Large intestine (tissue), 3 donors: ENCODE measurements at regions not wholly inside any gene's neighbourhood (a gene's known extent, or its start where the extent isn't known, plus 50 kb on each side); places are given as distances from the start of the nearest gene placed in this dataset.

ENCODE experiments used
- DNase-seq, 2 donors: peaks; one replicate each; pipeline versions ENCODE4 v3.0.0 to v3.0.0-alpha.2; 2013
- H3K27ac ChIP-seq: one replicate; pipeline ENCODE4 v1.5.1; 2013; ENCODE audit warnings: low read length
- H3K27me3 ChIP-seq: 2 replicates; pipeline ENCODE4 v1.6.1; 2013; ENCODE audit warnings: low read length; ENCODE audit not compliant: control insufficient read depth, insufficient read depth
- H3K36me3 ChIP-seq: 2 replicates; pipeline ENCODE4 v1.6.1; 2013; ENCODE audit warnings: low read length; ENCODE audit not compliant: control insufficient read depth, insufficient read depth
- H3K4me1 ChIP-seq: one replicate; pipeline ENCODE4 v1.6.1; 2013; ENCODE audit warnings: low read length; ENCODE audit not compliant: control insufficient read depth, insufficient read depth
- H3K4me3 ChIP-seq: one replicate; pipeline ENCODE4 v1.5.1; 2013; ENCODE audit warnings: low read length
- H3K9me3 ChIP-seq: one replicate; pipeline ENCODE4 v1.6.1; 2013; ENCODE audit warnings: mild to moderate bottlenecking, low read depth, low read length, moderate library complexity; ENCODE audit not compliant: control insufficient read depth
- WGBS: methylation state at CpG from one replicate; pipeline ENCODE4 v1.1.5; 2013; ENCODE audit warnings: low lambda C conversion rate; ENCODE audit not compliant: insufficient coverage; 5-methylcytosine and 5-hydroxymethylcytosine counted together

DNA sequence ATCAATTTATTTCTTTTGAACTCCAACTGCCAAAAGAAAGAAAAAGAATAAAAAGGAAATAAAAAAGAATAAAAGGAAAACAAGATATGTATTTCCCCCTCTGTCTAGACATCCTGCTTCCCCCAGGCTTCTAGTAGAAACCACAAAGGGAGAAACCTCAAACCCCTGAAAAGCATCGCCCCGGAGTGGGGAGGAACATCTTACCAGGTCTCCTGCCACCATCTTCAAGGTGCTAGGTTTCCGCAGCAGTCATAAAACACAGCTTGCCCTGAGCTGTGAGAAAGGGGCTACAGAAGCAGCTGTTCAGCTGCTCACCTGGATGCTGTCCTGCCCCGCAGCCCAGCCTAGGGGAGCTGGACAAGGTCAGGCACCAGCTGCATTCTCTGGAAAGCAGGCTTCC, 487.7 kb downstream of the GADD45G start:
- no peaks in the 10 kb centered on the region for H3K36me3 ChIP-seq
- no peak overlapping the region for H3K27ac ChIP-seq
- no peak overlapping the region for H3K4me3 ChIP-seq
- H3K27me3 ChIP-seq = no peaks in the 10 kb centered on the region
- peaks cover 7% of the 10 kb centered on the region for H3K4me1 ChIP-seq
- no peaks in the 10 kb centered on the region for H3K9me3 ChIP-seq
- no peak for DNase-seq
- WGBS = no CpG with 5 or more reads among the region's 4 CpGs

GRCh38 chr9:90095682-90096081, 490.9 kb downstream of the GADD45G start:
- Histone ChIP-seq H3K4me3 (no peak overlapping the region), H3K36me3 (no peaks in the 10 kb centered on the region), H3K27me3 (no peaks in the 10 kb centered on the region), H3K27ac (no peak overlapping the region), H3K4me1 (peaks cover 7% of the 10 kb centered on the region), H3K9me3 (no peaks in the 10 kb centered on the region)
- DNase-seq = peak; percentile 54 to 77
- WGBS = no CpG with 5 or more reads among the region's 11 CpGs

GRCh38 chr9:90097237-90097636, 492.4 kb downstream of the GADD45G start:
- no peak for DNase-seq
- no peaks in the 10 kb centered on the region for H3K36me3 ChIP-seq
- no CpG with 5 or more reads among the region's 7 CpGs for WGBS
- peaks cover 10% of the 10 kb centered on the region for H3K4me1 ChIP-seq
- H3K9me3 ChIP-seq = no peaks in the 10 kb centered on the region
- H3K27ac ChIP-seq = no peak overlapping the region
- no peaks in the 10 kb centered on the region for H3K27me3 ChIP-seq
- H3K4me3 ChIP-seq = no peak overlapping the region

DNA sequence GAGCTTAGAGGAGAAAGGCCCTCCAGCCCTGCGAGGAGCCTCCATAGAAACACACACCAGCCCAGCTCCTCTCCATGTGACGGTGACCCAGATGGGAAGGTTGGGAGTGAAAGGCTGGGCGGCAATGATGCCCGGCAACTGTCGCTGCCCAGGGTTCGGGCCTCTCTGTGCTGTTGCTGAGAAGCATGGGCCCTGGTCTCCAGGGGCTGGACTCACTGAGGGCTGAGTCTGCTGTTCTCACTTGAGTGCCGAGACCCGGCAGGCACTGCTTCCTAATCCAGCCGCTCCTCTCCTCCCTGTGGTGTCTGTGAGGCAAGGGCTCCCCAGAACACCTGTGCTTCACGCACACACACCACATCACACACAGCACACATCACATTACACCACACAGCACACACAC, 493.6 kb downstream of the GADD45G start:
- H3K4me3 ChIP-seq = no peak overlapping the region
- no peaks in the 10 kb centered on the region for H3K27me3 ChIP-seq
- H3K9me3 ChIP-seq = no peaks in the 10 kb centered on the region
- no peak overlapping the region for H3K27ac ChIP-seq
- H3K36me3 ChIP-seq = no peaks in the 10 kb centered on the region
- no CpG with 5 or more reads among the region's 10 CpGs for WGBS
- no peak for DNase-seq
- H3K4me1 ChIP-seq = peaks cover 13% of the 10 kb centered on the region

GRCh38 chr9:90099262-90099963, 494.6 kb downstream of the GADD45G start:
- whole genome bisulfite sequencing = 100% methylated on average over 2 of the region's 9 CpGs
- no peaks in the 10 kb centered on the region for H3K36me3 ChIP-seq
- no peaks in the 10 kb centered on the region for H3K27me3 ChIP-seq
- DNase-seq = peak in 1 of 2 donors; percentile 41
- H3K27ac ChIP-seq = no peak overlapping the region
- H3K9me3 ChIP-seq = no peaks in the 10 kb centered on the region
- no peak overlapping the region for H3K4me3 ChIP-seq
- peaks cover 13% of the 10 kb centered on the region for H3K4me1 ChIP-seq

- H3K9me3 ChIP-seq = no peaks in the 10 kb centered on the region
- DNase-seq = no peak
- H3K36me3 ChIP-seq = no peaks in the 10 kb centered on the region
- peaks cover 13% of the 10 kb centered on the region for H3K4me1 ChIP-seq
- no peaks in the 10 kb centered on the region for H3K27me3 ChIP-seq
- no peak overlapping the region for H3K27ac ChIP-seq
- WGBS = no CpG with 5 or more reads among the region's 3 CpGs
- no peak overlapping the region for H3K4me3 ChIP-seq
Observed at GRCh38 chr9:90100014-90100413, 495.2 kb downstream of the GADD45G start.

GRCh38 chr9:90102292-90102901, 497.6 kb downstream of the GADD45G start:
- Histone ChIP-seq H3K27ac (no peak overlapping the region), H3K27me3 (no peaks in the 10 kb centered on the region), H3K9me3 (no peaks in the 10 kb centered on the region), H3K4me1 (peaks cover 5% of the 10 kb centered on the region), H3K4me3 (no peak overlapping the region), H3K36me3 (no peaks in the 10 kb centered on the region)
- WGBS = no CpG with 5 or more reads among the region's 6 CpGs
- peak; percentile 89 to 93 for DNase-seq

DNA sequence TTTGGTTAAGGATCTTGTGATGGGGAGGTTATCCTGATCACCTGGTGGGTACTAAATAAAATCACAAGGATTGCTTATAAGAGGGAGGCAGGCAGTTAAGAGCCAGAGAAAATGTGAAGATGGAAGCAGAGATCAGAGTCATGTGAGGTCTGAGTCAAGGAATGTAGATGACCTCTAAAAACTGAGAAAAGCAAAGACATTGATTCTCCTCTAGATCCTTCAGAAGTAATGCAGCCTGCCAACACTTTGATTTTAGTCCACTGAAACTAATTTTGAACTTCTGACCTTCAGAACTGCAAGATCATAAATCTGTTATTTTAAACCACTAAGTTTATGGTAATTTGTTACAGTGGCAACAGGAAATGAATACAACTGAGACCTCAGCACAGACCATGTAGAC, 499.0 kb downstream of the GADD45G start:
- Histone ChIP-seq H3K9me3 (no peaks in the 10 kb centered on the region), H3K36me3 (no peaks in the 10 kb centered on the region), H3K4me3 (no peak overlapping the region), H3K4me1 (peaks cover 5% of the 10 kb centered on the region), H3K27me3 (no peaks in the 10 kb centered on the region), H3K27ac (no peak overlapping the region)
- no peak for DNase-seq

DNA sequence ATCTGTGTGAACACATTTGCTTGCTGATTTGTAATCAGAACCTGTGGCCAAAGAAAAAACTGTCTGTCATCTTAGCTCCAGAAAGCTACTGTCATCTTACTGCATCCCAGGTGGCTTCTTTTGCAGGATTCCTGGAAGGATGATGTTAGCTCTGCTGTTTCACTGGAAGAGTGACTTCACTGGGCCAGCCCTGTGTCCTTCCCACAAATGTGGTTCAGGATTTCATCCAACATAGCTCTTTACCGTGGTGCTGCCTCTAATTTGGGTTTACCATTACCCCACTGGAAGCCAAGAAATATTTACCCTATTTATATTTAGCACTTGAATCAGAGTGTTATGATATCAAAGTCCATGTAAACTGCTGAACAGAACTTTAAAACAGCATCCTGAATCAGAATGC, 501.0 kb downstream of the GADD45G start:
- DNase-seq = no peak

GRCh38 chr9:90107040-90107725, 502.4 kb downstream of the GADD45G start:
- H3K4me3 ChIP-seq = no peak overlapping the region
- no peaks in the 10 kb centered on the region for H3K9me3 ChIP-seq
- WGBS = 71% methylated on average over 1 of the region's 4 CpGs
- peaks cover 3% of the 10 kb centered on the region for H3K4me1 ChIP-seq
- H3K27ac ChIP-seq = no peak overlapping the region
- H3K36me3 ChIP-seq = no peaks in the 10 kb centered on the region
- DNase-seq = peak; percentile 19 to 54
- no peaks in the 10 kb centered on the region for H3K27me3 ChIP-seq

More for the DNA sequence above, 501.0 kb downstream of the GADD45G start:
- no peaks in the 10 kb centered on the region for H3K36me3 ChIP-seq
- peaks cover 5% of the 10 kb centered on the region for H3K4me1 ChIP-seq
- H3K9me3 ChIP-seq = no peaks in the 10 kb centered on the region
- no peak overlapping the region for H3K27ac ChIP-seq
- H3K27me3 ChIP-seq = no peaks in the 10 kb centered on the region
- no peak overlapping the region for H3K4me3 ChIP-seq
- 80% methylated on average over 1 of the region's 1 CpG for WGBS
